GM21825 (cell line): ENCODE measurements at regions not wholly inside any gene's neighbourhood (a gene's known extent, or its start where the extent isn't known, plus 50 kb on each side); places are given as distances from the start of the nearest gene placed in this dataset.

ENCODE experiments used
- ATAC-seq: cut with Tn5 transposase; IDR thresholded peaks from one replicate; pipeline ENCODE4 v1.9.1; 2021; ENCODE audit warnings: mild to moderate bottlenecking, moderate library complexity; ENCODE audit not compliant: unreplicated experiment

DNA sequence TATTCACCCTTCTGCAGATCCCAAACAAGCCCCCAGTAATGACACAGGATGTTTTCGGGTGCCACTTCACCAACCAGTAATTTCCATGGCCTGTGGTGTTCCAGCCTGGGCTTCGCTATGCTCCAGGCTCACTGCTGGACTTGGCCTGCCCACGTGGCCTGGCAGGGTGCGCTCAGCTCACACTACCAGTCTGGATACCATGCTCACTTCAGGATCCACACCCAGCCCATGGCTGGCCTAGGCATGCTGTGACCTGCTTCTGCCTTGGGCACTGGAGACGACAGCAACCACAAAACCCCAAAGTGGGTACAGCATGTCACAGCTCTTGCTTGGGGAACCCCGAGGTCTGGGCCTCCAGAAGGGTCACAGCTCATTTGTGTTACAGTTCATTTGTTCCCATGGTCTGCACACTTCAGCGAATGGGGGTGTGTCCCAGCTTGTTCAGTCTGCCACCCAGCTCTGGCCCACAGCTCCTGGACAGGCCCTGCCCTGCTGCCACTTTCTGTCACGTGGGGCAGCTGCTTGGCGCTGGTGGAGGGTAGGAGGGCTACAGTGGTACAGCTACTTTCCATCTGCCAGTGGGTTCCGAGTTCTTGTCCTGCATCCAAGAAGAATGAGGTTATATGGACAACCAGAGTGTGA is 650.8 kb downstream of the MCTP2 start:
- ATAC-seq, result no peak

DNA sequence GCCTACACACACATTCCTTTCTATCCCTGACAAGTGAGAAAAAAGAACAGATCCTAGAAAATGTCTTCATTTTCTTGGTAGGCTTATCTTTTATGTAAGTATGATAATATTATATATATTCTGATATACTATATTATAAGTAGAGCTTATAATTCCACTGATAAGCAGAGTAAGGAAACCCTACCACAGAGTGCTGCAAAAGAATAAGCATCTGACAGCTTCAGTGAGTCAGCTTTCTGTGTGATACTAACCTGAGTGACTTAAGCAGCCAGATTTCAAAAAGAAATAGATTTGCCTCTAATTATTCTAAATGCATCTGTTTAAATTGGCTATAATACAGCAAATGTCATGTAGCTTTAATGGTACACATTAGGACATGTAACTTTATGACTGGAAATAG is 656.0 kb downstream of the MCTP2 start:
- no peak for ATAC-seq

DNA sequence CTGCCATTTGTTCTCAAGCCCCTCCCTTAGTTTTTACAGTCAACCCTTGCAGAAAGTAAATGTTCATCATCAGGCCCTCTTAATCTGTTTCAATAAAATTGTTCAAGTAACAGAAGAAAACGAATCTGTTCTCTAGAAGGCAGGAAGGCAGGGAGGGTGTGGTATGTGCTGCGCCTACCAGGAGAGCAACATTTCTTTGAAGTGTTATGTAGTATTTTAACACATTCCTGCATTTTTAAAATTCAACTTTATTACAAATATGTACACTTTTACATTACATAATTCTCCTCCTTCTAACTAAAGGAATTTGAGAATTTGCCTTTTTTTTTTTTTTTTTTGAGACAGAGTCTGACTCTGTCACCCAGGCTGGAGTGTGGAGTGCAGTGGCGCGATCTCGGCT is 657.8 kb downstream of the MCTP2 start:
- no peak for ATAC-seq

DNA sequence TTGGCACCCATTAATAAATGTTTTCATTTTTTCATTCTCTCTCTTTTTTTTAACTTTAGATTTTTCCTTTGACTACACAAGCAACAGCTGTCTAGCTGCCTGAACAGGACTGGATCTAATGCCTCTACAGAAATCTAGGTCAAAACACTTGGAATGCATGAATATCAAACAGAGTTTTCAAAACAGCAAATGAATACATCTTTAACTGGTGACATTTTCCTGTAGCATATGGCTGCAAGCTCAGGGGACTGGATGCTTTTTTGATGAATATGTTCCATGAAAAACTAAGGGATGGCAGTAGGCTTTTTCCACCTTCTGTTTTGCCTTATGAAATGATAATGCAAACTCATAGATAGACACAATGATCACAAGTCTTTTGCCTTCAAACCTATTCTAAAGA is 661.7 kb downstream of the MCTP2 start:
- ATAC-seq, result no peak

DNA sequence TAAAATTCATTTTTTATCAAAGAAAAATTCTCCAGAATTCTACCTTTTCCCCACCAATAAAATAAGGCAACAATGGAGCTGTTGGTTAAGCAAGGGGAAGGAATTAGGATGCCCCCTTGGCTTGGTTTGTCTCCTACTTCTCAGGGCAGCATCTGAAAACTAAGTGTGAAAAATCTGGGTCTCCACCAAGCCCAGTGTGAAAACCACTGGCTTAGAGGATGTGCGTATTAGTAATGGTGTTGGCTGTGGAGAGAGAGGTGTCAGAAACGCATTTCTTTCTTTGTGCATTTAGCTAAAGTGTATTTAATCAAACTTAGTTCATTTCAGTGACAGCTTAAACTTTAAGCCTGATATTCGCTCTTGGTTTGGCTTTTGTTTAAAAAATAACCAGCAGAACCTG is 662.7 kb downstream of the MCTP2 start:
- ATAC-seq, result no peak

DNA sequence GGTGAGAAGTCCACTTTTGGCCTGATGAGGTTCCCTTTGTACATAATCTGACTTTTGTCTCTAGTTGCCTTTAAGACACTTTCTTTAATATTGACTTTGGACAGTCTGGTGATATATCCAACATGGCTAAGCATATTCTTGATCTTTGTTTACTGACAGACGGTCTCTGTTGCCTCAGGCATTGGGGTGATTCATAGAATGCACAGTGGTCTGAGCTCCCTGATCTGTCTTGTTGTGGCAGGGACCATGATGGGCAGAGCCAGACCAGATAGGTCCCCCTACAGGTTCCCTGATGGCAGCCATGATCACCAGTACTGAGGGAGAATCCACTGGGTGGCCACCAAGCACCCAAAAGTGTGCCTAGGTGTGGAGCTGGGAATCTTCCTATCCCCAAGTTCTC is 678.1 kb downstream of the MCTP2 start:
- no peak for ATAC-seq

DNA sequence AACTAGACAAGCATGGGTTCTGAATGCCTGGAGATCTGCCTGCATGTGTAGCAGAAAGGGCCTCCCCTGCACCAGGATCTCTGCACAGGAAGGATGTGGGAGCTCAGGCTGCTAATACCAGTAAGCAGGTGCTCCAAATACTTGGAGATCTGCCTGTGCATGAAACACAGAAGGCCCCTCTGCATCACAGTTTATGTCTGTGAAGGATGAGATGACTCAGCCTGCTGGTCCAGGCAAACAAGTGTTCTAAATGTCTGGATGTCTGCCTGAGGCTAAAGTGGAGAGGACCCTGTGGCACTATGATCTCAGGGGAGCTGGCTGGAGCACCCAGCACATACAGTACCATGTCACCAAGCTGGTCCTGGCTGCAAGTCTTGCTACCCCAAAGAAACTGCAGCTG is 678.8 kb downstream of the MCTP2 start:
- ATAC-seq, result no peak

DNA sequence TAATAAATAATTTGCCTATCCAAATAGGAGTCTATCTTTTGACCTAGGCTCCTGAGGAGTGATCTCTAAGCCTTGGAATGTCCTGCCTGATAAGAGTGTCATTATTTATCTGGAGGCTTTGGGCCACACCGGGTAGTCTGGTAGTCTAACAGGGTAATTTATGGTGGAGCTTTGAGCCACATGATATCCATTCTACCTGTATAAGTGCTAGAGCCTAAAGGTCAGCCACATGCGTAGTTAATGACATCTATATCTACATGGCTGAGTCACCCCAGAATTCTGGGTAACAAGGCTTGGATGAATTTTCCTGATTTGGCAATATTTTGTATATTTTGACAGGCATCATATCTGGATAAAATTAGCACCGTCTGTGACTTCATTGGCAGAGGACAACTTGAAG is 681.4 kb downstream of the MCTP2 start:
- no peak for ATAC-seq

DNA sequence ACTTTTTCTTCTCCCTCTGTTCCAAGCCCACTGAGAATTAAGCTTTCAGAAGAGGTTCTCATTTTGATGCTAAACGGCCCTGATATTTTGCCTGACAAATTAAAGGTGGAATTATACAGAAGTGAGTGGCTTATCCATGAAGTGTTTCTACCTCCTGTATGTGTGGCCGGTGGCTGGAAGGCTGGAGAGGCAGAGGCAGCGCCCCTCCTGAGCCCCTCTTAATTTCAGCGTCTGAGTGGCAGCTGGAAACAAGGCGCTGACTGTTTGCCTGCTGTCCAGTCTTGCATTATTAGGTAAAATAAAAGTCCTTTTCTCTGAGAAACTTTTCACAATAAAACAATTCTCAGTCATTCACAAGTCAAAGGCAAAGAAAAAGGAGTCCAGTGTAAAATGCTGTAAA is 685.7 kb downstream of the MCTP2 start:
- no peak for ATAC-seq

DNA sequence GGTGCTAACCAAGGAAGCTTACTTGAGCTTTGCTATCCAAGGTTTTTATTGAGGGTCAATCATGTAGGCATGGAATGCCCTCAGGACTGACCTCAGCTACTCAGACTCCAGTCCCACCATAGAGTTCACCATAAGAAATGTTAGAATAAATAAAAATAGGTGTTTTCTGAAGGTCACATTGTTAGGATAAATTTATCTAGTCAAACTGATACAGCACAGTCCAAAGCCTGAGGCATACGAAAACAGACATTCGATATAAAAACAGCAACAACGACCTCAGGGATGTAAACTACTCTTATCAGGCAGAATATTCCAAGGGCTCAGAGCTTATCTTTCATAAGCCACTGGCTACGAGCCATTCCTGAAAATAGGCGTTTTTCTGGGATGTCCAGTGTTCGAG is 690.6 kb downstream of the MCTP2 start:
- no peak for ATAC-seq

DNA sequence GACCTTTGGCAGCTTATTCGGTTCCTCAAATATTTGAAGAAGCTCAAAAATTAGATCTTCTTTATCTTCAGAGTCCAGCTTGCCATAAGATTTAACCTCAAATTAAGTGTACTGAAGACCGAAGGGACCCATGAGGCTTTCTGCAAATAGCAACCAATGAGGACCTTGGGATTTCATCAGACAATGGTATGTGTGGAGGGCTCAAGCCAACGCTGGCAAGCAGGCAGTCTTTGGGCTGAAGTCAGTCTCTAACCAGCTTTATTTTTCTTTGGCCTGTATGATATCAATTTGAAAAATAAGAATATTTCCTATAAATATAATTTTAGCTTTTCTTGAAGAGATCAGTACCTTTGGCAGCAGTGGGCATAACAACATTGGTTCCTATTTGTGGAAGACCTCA is 692.7 kb downstream of the MCTP2 start:
- ATAC-seq, result no peak

DNA sequence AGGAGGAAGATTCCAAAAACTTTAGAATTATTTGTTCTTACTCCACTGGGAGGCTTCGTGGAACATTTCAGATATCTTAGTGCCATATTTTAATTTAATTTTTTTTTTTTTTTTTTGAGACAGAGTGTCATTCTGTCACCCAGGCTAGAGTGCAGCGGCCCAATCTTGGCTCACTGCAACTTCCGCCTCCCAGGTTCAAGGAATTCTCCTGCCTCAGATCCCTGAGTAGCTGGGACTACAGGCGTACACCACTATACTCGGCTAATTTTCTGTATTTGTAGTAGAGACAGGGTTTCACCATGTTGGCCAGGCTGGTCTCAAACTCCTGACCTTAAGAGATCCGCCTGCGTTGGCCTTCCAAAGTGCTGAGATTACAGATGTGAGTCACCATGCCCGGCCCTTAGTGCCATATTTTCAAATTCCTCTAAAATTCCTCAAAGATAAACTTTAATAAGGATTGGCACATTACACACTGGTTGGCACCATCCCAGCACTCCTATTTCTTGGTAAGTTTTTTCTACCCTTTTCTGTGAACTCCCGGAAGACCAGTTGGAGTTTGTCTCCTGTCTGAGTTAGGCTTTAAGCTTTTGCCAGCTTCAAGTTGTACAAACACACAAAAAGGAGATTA is 693.7 kb downstream of the MCTP2 start:
- ATAC-seq, result no peak

DNA sequence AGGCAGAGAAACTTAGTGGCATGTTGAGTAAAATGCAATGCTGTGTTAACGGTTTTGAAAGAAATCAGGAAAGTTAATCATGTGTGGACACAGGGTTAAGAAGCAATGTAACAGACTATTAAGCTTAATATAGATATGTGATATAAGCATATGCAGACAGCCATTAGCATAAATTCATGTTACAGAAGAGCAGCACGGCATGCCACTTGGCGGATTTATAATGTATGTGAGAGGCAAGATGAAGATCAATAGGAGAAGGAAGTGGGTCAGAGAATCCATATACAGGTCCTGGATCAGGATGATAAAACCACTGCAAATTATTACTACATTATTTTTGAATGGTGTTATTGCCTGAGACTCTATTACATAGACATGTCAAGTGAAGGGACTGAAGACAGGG is 694.3 kb downstream of the MCTP2 start:
- no peak for ATAC-seq

DNA sequence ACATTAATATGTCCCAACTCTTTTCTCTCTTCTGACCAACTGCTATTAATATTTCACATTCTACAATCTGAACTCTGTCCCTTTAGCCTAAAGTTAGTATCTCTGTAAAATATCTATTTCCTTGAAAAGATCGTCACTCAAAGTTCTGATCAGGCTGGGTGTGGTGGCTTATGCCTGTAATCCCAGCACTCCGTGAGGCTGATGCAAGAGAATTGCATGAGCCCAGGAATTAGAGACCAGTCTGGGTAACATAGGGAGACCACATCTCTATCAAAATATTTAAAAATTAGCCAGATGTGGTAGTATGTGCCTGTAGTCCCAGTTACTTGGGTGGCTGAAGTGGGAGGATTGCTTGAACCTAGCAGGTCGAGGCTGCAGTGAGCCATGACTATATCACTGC is 695.6 kb downstream of the MCTP2 start:
- ATAC-seq, result no peak

DNA sequence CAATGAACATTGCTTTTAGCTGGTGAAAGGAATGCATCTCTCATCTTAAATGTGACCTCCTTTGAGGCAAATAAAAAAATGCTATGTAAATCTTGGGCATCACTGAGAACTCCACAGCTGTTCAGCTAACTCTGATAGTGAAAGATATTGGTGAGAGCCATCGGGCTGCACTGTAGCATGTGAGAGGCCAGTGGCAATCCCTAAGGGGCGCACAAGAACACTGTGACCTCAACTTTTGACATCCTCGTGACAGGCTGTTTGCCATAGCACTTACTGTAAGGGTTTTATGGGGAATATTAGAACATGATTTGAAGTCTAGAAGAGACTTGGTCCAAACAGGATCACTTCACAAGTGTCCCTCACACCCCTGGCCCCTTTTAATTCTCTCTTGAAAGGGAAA is 697.9 kb downstream of the MCTP2 start:
- no peak for ATAC-seq

DNA sequence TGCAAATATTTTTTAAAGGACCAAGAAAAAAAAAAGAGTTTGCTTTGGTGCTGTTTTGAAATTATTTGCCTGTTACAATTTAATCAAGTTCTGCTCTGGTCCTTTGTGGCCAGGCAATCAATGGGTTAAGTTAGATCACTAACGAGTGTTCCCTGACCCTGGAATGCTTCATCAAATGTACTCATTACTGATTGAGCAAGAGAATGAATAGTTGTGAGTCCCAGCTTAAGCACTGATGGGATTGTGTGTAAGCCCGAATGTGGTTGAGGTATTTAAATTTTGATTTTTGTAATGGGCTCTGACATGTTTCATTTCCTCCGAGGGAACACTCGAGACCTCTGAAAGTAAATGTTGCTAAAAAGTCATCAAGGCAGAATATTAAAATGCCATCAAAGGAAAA is 699.1 kb downstream of the MCTP2 start:
- no peak for ATAC-seq

DNA sequence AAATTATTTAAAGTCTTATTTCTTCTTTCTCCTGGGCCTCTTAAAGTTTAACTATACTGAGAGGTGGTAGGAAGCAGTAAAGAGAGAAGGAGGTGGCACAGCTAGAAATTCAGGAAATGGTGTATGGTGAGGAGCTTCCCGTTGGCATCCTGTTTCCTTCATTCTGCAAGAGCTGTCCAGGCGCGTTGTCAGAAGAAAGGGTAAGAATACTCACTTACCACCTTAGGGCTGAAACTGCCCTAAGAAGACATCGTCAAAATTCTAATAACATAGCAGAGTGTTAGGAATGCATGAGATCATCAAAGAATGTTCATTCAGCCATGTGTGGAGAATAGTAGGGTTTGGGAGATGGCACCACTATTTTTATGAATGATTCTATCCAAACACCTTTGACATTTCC is 699.6 kb downstream of the MCTP2 start:
- ATAC-seq, result no peak

DNA sequence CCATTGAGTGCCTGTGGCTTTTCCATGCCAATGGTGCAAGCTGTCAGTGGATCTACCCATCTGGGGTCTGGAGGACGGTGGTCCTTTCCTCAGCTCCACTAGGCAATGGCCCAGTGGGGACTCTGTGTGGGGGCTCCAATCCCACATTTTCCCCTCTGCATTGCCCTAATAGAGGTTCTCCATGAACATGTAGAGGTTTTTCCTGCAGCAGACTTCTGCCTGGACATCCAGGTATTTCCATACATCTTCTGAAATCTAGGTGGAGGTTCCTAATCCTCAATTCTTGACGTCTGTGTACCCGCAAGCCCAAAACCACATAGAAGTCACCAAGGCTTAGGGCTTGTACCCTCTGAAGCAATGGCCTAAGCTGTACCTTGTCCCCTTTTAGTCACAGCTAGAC is 703.1 kb downstream of the MCTP2 start:
- no peak for ATAC-seq

DNA sequence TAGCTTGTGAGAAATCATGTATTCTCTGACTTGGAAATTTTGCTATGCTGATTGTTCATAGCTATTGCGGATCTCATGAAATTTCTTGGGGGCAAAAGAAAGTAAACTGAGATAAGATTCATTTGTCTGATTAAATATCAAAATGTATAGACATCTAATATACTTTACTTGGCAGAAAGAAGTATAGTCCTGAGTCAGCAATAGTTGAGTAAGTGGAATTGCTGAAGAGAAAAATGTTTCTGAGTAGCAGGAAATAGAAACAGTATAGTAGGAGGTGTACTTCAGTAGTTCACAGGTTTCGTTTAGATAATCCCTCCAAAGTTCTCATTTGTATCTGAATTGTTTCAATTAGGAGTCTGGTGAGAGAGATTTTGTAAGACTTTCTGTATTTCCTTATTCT is 705.9 kb downstream of the MCTP2 start:
- ATAC-seq, result no peak

DNA sequence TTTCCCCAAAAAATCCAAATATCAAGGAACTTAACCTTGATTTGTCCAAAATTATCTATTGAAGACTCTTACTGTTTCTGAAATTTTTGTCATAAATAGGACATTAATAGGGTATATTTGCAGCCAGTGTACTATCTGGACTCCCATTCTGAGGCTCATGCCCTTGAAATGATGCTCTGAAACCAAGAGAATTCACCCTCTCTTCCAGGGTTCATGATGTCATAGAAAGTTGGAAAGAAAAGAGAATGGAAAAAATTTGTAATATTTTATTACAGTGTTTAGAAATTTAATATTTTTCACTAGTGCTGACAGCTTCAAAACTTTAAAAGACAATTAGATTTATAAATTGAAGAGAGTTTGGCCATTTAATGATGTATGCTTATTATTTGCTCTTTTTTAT is 712.5 kb downstream of the MCTP2 start:
- no peak for ATAC-seq

DNA sequence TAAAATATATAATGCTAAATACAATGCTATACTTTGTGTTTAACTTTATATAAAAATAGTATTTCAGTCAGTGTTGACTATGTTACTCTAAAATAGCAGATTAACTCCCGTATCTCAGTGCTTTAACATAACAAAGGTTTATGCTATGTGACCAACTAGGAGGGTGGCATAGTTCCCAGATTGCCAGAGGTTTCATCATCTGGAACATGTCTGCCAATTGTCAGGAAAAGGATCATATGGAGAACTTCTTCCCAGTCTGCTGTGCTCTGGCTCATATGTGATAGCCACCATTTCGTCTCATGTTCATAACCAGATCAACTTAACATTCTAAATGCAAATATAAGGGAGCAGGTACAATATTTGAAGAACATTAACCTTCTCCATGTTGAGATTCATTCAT is 720.2 kb downstream of the MCTP2 start:
- ATAC-seq, result no peak

DNA sequence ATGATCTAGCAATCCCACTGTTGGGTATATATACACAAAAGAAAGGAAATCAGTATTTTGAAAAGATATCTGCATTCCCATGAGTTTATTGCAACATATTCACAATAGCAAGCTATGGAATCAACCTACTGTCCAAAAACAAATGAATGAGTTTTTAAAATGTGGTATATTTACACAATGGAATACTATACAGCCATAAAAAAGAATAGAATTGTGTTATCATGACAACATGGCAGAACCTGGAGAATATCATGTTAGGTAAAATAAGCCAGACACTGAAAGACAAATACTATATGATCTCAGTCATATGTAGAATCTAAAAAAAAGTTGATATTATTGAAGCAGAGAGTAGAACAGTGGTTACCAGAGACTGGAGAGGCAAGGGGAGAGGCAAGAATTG is 732.6 kb downstream of the MCTP2 start:
- ATAC-seq, result no peak

DNA sequence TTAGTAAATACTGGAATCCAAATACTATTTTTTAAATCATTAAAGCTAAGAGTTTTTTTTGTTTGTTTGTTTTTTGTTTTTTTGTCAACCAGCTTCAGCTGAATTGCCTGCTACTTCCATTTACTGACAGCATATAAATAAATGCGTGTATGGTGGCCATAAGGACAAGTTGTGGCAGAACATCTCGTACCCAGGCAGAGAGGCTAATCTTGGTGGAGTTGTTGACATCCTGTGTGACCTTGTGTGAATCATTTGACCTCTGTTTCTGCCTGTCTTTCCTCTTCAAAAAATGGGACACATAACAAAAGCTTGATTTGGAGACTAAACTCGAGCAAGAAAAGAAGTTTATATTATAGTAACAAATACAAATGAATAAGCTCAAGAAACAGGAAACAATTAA is 734.2 kb downstream of the MCTP2 start:
- no peak for ATAC-seq
